Uterus (tissue), 2 donors: ENCODE measurements at regions not wholly inside any gene's neighbourhood (a gene's known extent, or its start where the extent isn't known, plus 50 kb on each side); places are given as distances from the start of the nearest gene placed in this dataset.

Experiments
- POLR2A ChIP-seq, 2 donors: fragments of 450-650 bp; IDR thresholded peaks; one replicate each; pipeline ENCODE4 v1.6.1; 2016; ENCODE audit warnings: antibody characterized with exemption in 2 of 2, mild to moderate bottlenecking in 1 of 2, moderate library complexity in 1 of 2
- TF ChIP-seq, protein P1 (sequence below), 4 experiments: fragments of 200-600 bp in 2 of 4; fragments of 450-650 bp in 2 of 4; sonication (generic) in 2 of 4; IDR thresholded peaks; one replicate each; pipeline ENCODE4 v1.5.1; 2016 to 2019; ENCODE audit warnings: antibody characterized with exemption in 4 of 4, mild to moderate bottlenecking in 2 of 4, moderate library complexity in 1 of 4

DNA sequence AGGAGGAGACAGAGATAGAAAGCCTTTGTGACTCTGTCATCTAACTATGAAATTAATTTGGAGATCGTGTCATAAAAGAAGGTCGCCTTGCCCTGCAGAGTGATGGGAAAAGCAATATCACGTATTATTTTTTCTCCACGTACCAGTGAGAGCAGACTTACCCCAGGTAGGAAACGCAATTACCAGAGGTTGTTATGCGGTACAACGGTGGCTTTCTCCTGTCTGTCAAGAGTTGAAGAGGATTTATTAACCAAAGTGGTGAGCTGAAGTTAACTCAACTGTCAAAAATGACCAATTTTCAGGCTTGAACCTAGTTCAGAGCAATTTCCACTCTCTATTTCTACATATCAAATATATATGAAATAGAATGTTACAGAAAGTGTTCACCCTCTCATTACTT is 282.6 kb upstream of the PFKP start:
- TF ChIP-seq, protein P1, sequence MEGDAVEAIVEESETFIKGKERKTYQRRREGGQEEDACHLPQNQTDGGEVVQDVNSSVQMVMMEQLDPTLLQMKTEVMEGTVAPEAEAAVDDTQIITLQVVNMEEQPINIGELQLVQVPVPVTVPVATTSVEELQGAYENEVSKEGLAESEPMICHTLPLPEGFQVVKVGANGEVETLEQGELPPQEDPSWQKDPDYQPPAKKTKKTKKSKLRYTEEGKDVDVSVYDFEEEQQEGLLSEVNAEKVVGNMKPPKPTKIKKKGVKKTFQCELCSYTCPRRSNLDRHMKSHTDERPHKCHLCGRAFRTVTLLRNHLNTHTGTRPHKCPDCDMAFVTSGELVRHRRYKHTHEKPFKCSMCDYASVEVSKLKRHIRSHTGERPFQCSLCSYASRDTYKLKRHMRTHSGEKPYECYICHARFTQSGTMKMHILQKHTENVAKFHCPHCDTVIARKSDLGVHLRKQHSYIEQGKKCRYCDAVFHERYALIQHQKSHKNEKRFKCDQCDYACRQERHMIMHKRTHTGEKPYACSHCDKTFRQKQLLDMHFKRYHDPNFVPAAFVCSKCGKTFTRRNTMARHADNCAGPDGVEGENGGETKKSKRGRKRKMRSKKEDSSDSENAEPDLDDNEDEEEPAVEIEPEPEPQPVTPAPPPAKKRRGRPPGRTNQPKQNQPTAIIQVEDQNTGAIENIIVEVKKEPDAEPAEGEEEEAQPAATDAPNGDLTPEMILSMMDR (IDR thresholded peaks at IDR 0.05): no peak
- TF ChIP-seq POLR2A (IDR thresholded peaks at IDR 0.05): no peak
